GM13977 (cell line): ENCODE measurements at regions not wholly inside any gene's neighbourhood (a gene's known extent, or its start where the extent isn't known, plus 50 kb on each side); places are given as distances from the start of the nearest gene placed in this dataset.

Source experiments
- DNase-seq: peaks from one replicate; pipeline ENCODE4 v3.0.0; 2012; ENCODE audit warnings: low spot score
- CTCF ChIP-seq: IDR thresholded peaks from 2 replicates; pipeline ENCODE4 v1.5.1; 2012; ENCODE audit warnings: mild to moderate bottlenecking, control low read depth; ENCODE audit not compliant: insufficient read depth; ENCODE audit errors: extremely low read depth, missing control alignments
- in situ Hi-C: fragments of 300-500 bp; cut with MboI; formaldehyde crosslinking; loops from one replicate; pipeline ENCODE4 v1.12.0; 2022; ENCODE audit warnings: low sequenced_read_pairs, low pct_unique_long_range_greater_than_20kb, mixed read lengths, inconsistent platforms; ENCODE audit not compliant: unreplicated experiment

- in situ Hi-C loops = no loop called here
- DNase-seq = no peak
- TF ChIP-seq CTCF = no peak
Observed at GRCh38 chr3:88280326-88280725, 130.6 kb downstream of the C3orf38 start.

- no peak for DNase-seq
- no peak for TF ChIP-seq CTCF
- in situ Hi-C loops = no loop called here
Observed at GRCh38 chr3:88282528-88283241, 132.9 kb downstream of the C3orf38 start.

- no peak for TF ChIP-seq CTCF
- DNase-seq = no peak
- in situ Hi-C loops = no loop called here
Observed at GRCh38 chr3:88283242-88283592, 133.5 kb downstream of the C3orf38 start.

GRCh38 chr3:88291486-88291885, 141.7 kb downstream of the C3orf38 start:
- DNase-seq = no peak
- TF ChIP-seq CTCF = no peak
- in situ Hi-C loops = no loop called here

GRCh38 chr3:88298189-88298588, 148.4 kb downstream of the C3orf38 start:
- no peak for TF ChIP-seq CTCF
- DNase-seq = no peak
- in situ Hi-C loops = no loop called here

GRCh38 chr3:88301273-88301995, 151.7 kb downstream of the C3orf38 start:
- TF ChIP-seq CTCF = no peak
- in situ Hi-C loops = no loop called here
- DNase-seq = no peak
